ENCODE measurements at regions not wholly inside any gene's neighbourhood (a gene's known extent, or its start where the extent isn't known, plus 50 kb on each side); places are given as distances from the start of the nearest gene placed in this dataset.
"Not testable (repeated sequence)": the region's sequence is repeated elsewhere in the genome, so short reads cannot be mapped to it uniquely, and the experiment has no call there.

DNA sequence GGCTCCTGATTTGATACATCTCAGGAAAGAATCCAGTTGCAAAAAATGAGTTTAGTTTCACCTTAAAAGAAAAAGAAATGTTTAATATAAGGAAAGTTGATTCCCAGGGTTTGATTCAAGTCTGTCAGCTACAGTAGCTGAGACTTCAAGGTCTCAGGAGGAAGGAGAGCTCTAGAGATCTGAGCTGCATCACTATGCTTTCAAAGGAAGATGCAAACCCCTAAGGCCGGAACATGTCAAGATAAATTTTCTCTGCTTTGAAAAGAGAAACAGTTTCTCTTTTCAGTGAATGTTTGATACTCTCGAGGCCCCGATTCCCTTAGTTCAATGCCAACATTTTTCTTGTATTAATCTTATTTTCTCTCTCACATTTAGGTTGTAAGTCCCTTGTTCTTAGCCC is 128.6 kb downstream of the RGPD3 start:
- Histone ChIP-seq H3K4me3 (ENCODE audit: low read length) (no peak overlapping the region), H3K36me3 (ENCODE audit: control insufficient read depth, insufficient read depth, low read length) (no peaks in the 10 kb centered on the region), H3K4me1 (ENCODE audit: control insufficient read depth, insufficient read depth, low read length) (no peaks in the 10 kb centered on the region), H3K27me3 (ENCODE audit: control insufficient read depth, insufficient read depth, low read length) (no peaks in the 10 kb centered on the region), H3K27ac (ENCODE audit: low read depth, low read length) (no peak overlapping the region), H3K9ac (ENCODE audit: low read length) (no peak overlapping the region)

DNA sequence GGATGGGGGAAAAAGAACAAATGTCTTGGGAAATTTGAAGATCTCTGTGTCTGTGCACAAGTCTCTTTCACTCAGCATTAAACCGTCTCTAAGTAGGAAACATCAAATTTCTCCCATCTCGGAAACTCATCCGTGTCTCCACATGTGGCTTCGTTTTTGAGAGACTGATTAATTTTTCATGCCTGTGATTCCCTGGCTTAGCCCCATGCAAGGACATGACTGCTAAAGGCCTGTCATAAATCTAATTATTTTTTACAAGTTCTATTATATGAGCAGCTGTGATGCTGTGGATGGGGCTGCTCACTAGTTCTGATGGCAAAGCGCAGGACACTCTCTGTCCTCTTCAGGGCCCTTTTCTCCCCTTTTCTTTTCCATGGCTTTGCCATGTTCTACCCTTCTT is 129.1 kb downstream of the RGPD3 start:
- Histone ChIP-seq H3K27ac (ENCODE audit: low read depth, low read length) (no peak overlapping the region), H3K36me3 (ENCODE audit: control insufficient read depth, insufficient read depth, low read length) (no peaks in the 10 kb centered on the region), H3K4me3 (ENCODE audit: low read length) (no peak overlapping the region), H3K4me1 (ENCODE audit: control insufficient read depth, insufficient read depth, low read length) (no peaks in the 10 kb centered on the region), H3K27me3 (ENCODE audit: control insufficient read depth, insufficient read depth, low read length) (no peaks in the 10 kb centered on the region), H3K9ac (ENCODE audit: low read length) (no peak overlapping the region)

DNA sequence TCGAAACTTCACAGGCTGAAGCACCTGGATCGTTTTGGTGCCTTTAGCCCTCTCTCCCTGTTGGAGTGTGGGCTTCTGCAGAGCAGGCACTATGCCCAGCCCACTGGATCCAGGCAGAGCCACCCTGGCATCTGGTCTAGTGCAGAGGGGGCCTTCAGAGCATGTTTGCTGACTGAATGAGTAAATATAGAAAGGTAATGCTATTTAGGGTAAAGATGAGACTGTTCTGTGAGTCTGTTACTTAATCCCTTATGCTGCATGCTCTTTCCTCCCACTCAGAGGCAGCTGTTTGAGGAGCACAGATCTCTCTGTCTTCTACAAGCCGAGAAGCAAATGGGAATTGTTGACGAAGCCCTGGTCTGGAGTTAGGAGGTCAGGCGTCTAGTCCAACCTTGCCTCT is 130.2 kb downstream of the RGPD3 start:
- Histone ChIP-seq H3K4me1 (ENCODE audit: control insufficient read depth, insufficient read depth, low read length) (no peaks in the 10 kb centered on the region), H3K4me3 (ENCODE audit: low read length) (no peak overlapping the region), H3K9ac (ENCODE audit: low read length) (no peak overlapping the region), H3K27me3 (ENCODE audit: control insufficient read depth, insufficient read depth, low read length) (no peaks in the 10 kb centered on the region), H3K27ac (ENCODE audit: low read depth, low read length) (no peak overlapping the region), H3K36me3 (ENCODE audit: control insufficient read depth, insufficient read depth, low read length) (no peaks in the 10 kb centered on the region)

DNA sequence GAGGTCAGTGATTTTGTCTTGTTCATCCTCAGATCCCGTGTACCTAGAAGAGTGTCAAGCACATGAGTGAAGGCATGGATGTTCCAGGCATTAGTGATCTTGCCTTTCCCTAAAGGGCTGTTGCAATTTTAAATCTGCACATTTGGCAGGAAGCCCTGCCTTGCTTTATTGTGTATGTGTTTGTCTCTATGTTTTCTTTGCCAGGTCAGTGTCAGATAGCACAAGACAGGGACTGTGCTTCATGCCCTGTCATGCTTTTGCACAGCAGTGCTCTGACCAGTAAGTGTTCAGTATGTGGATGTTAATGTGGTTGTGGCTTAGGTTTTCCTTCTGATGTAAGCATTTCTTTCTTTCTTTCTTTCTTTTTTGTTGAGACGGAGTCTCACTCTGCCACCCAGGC is 131.5 kb downstream of the RGPD3 start:
- Histone ChIP-seq H3K27ac (ENCODE audit: low read depth, low read length) (no peak overlapping the region), H3K4me3 (ENCODE audit: low read length) (no peak overlapping the region), H3K27me3 (ENCODE audit: control insufficient read depth, insufficient read depth, low read length) (no peaks in the 10 kb centered on the region), H3K9ac (ENCODE audit: low read length) (no peak overlapping the region), H3K4me1 (ENCODE audit: control insufficient read depth, insufficient read depth, low read length) (no peaks in the 10 kb centered on the region), H3K36me3 (ENCODE audit: control insufficient read depth, insufficient read depth, low read length) (no peaks in the 10 kb centered on the region)

DNA sequence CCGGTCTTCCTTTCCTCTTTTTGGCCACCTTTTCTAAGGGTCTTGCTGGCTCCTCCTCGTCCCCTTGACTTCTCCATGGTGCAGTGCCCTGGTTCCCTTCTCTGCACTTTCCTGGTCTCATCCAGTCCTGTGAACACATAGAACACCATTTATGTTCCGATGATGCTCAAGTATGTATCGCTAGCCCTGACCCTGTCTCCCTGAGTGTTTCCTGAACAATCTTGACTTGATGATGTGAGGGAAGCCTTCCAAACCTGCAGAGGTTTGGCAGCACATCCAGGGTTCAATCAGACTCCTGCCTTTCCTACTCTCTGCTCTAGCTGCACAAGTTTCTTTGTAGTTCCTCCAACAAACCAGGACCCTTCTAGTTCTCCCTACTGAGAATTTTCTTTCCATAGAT is 132.1 kb downstream of the RGPD3 start:
- H3K4me1 ChIP-seq (ENCODE audit: control insufficient read depth, insufficient read depth, low read length), result no peaks in the 10 kb centered on the region
- H3K4me3 ChIP-seq (ENCODE audit: low read length), result no peak overlapping the region
- no peaks in the 10 kb centered on the region for H3K27me3 ChIP-seq (ENCODE audit: control insufficient read depth, insufficient read depth, low read length)
- H3K9ac ChIP-seq (ENCODE audit: low read length), result no peak overlapping the region
- H3K27ac ChIP-seq (ENCODE audit: low read depth, low read length), result no peak overlapping the region
- H3K36me3 ChIP-seq (ENCODE audit: control insufficient read depth, insufficient read depth, low read length), result no peaks in the 10 kb centered on the region

DNA sequence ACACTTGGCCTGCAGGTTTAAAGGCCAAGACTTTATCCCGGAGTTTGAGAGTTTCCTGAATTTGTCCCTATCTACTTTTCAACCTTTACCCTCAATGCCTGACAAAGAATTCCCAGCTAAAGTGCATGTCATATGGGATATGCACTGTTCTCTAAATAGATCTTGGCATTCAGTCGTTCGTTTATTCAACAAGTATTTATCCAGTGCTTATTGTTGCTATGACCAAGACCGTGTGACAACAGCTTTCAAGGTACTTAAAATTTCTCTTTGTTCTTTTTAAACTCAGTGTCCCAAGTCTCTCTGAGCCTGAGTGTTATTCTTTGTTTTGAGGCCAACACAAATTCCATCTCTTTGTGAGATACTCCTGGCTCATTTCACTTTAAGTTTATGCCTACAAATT is 133.4 kb downstream of the RGPD3 start:
- H3K9ac ChIP-seq (ENCODE audit: low read length), result no peak overlapping the region
- no peaks in the 10 kb centered on the region for H3K4me1 ChIP-seq (ENCODE audit: control insufficient read depth, insufficient read depth, low read length)
- no peak overlapping the region for H3K27ac ChIP-seq (ENCODE audit: low read depth, low read length)
- H3K36me3 ChIP-seq (ENCODE audit: control insufficient read depth, insufficient read depth, low read length), result no peaks in the 10 kb centered on the region
- no peak overlapping the region for H3K4me3 ChIP-seq (ENCODE audit: low read length)
- no peaks in the 10 kb centered on the region for H3K27me3 ChIP-seq (ENCODE audit: control insufficient read depth, insufficient read depth, low read length)

DNA sequence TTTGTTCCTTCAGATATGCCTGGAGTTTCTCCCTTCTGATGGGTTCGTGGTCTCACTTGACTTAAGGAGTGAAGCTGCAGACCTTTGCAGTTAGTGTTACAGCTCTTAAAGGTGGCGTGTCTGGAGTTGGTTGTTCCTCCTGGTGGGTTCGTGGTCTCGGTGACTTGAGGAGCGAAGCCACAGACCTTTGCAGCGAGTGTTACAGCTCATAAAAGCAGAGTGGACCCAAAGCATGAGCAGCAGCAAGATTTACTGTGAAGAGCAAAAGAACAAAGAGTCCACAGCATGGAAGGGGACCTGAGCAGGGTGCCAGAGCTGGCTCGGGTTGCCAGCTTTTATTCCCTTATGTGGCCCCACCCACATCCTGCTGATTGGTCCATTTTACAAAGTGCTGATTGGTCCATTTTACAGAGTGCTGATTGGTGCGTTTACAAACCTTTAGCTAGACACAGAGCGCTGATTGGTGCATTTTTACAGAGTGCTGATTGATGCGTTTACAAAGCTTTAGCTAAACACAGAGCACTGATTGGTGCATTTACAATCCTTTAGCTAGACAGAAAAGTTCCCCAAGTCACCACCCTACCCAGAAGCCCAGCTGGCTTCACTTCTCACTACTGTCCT is 134.8 kb downstream of the RGPD3 start:
- H3K36me3 ChIP-seq (ENCODE audit: control insufficient read depth, insufficient read depth, low read length); H3K4me3 ChIP-seq (ENCODE audit: low read length); H3K9ac ChIP-seq (ENCODE audit: low read length); H3K4me1 ChIP-seq (ENCODE audit: control insufficient read depth, insufficient read depth, low read length); H3K27ac ChIP-seq (ENCODE audit: low read depth, low read length); H3K27me3 ChIP-seq (ENCODE audit: control insufficient read depth, insufficient read depth, low read length): not testable (repeated sequence)

DNA sequence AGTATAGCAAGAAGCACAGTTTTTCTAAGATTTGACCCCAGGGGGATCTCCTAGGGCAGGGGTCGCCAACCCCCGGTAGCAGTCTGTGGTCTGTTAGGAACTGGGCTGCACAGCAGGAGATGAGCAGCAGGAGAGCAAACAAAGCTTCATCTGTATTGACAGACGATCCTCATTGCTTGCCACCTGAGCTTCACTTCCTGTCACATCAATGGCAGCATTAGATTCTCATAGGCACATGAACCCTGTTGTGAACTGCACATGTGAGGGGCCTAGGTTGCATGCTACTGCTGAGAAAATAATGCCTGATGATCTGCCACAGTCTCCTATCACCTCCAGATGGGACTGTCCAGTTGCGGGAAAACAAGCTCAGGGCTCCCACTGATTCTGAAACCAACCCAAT is 136.2 kb downstream of the RGPD3 start:
- Histone ChIP-seq H3K9ac (ENCODE audit: low read length) (no peak overlapping the region), H3K4me1 (ENCODE audit: control insufficient read depth, insufficient read depth, low read length) (no peaks in the 10 kb centered on the region)

DNA sequence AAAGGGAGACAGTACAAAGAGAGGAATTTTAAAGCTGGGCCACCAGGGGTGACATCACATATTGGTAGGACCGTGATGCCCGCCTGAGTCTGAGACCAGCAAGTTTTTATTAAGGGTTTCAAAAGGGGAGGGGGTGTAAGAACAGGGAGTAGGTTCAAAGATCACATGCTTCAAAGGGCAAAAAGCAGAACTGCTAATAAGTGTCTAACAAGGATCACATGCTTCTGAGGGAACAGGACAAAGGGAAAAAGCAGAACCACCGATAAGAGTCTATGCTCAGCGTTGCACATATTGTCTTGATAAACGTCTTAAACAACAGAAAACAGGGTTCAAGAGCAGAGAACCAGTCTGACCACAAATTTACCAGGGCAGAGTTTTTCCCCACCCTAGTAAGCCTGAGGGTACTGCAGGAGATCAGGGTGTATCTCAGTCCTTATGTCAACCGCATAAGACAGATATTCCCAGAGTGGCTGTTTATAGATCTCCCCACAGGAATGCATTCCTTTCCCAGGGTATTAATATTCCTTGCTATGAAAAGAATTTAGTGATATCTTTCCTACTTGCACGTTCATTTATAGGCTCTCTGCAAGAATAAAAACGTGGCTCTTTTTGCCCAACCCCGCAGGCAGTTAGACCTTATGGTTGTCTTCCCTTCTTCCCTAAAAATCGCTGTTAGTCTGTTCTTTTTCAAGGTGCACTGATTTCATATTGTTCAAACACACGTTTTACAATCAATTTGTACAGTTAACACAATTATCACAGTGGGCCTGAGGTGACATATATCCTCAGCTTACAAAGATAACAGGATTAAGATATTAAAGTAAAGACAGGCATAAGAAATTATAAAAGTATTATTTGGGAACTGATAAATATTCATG is 136.5 kb upstream of the UXS1 start:
- not testable (repeated sequence) for H3K9ac ChIP-seq (ENCODE audit: low read length); H3K36me3 ChIP-seq (ENCODE audit: control insufficient read depth, insufficient read depth, low read length); H3K27ac ChIP-seq (ENCODE audit: low read depth, low read length); H3K4me1 ChIP-seq (ENCODE audit: control insufficient read depth, insufficient read depth, low read length); H3K27me3 ChIP-seq (ENCODE audit: control insufficient read depth, insufficient read depth, low read length); H3K4me3 ChIP-seq (ENCODE audit: low read length)

More for the DNA sequence above, 136.2 kb downstream of the RGPD3 start:
- H3K27ac ChIP-seq (ENCODE audit: low read depth, low read length), result no peak overlapping the region
- no peaks in the 10 kb centered on the region for H3K36me3 ChIP-seq (ENCODE audit: control insufficient read depth, insufficient read depth, low read length)
- no peak overlapping the region for H3K4me3 ChIP-seq (ENCODE audit: low read length)
- no peaks in the 10 kb centered on the region for H3K27me3 ChIP-seq (ENCODE audit: control insufficient read depth, insufficient read depth, low read length)

DNA sequence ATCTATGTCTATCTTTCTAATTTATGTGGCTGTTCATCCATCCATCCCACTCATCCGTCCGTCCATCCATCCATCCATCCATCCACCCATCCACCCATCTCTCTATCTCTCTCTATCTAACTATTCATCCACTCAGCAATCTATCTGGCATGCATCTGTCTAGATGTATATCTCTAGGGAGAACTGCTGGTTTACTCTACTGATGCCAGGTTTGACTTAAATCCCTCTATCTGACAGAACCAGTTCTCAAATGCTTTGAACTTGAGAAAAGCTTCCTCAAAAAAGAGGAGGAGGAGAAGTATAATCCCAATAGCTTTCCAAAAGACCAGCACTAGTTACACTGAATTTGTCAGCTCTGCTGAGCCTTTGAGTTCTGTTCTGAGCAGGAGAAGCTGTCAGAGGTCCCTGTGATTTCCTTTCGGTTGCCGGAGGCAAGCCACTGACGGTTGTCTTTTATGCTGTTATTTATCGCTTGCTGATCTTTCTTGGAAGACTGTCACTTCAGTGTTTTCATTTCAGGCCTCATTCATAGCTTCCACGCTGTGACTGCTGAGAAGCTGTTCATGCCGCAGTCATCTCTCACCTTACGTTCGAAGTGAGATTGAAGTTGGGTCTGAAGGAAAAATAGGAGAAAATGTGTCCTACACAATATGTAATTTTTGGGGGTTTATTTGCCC is 129.4 kb upstream of the UXS1 start:
- no peaks in the 10 kb centered on the region for H3K36me3 ChIP-seq (ENCODE audit: control insufficient read depth, insufficient read depth, low read length)
- H3K4me1 ChIP-seq (ENCODE audit: control insufficient read depth, insufficient read depth, low read length), result no peaks in the 10 kb centered on the region
- no peaks in the 10 kb centered on the region for H3K27me3 ChIP-seq (ENCODE audit: control insufficient read depth, insufficient read depth, low read length)
- H3K27ac ChIP-seq (ENCODE audit: low read depth, low read length), result no peak overlapping the region
- H3K9ac ChIP-seq (ENCODE audit: low read length), result no peak overlapping the region
- no peak overlapping the region for H3K4me3 ChIP-seq (ENCODE audit: low read length)

DNA sequence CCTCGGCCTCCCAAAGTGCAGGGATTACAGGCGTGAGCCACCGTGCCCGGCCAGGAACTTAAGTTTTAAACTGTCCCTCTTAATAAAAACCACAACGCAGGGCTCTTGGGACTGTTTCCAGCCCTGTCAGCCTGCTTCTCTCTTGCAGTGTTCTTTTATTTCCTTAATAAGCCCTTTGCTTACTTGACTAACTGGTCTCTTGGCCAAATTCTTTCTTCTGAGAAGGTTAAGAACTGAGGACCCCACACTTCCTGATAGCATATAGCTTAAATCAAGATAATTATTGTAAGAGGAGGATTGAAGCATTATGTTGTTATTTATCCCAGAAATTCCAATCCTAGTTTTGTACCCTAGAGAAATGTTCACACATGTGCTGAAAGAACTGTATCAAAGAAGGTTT is 128.2 kb upstream of the UXS1 start:
- no peak overlapping the region for H3K4me3 ChIP-seq (ENCODE audit: low read length)
- H3K27ac ChIP-seq (ENCODE audit: low read depth, low read length), result no peak overlapping the region
- no peak overlapping the region for H3K9ac ChIP-seq (ENCODE audit: low read length)
- H3K36me3 ChIP-seq (ENCODE audit: control insufficient read depth, insufficient read depth, low read length), result no peaks in the 10 kb centered on the region
- no peaks in the 10 kb centered on the region for H3K4me1 ChIP-seq (ENCODE audit: control insufficient read depth, insufficient read depth, low read length)
- no peaks in the 10 kb centered on the region for H3K27me3 ChIP-seq (ENCODE audit: control insufficient read depth, insufficient read depth, low read length)

DNA sequence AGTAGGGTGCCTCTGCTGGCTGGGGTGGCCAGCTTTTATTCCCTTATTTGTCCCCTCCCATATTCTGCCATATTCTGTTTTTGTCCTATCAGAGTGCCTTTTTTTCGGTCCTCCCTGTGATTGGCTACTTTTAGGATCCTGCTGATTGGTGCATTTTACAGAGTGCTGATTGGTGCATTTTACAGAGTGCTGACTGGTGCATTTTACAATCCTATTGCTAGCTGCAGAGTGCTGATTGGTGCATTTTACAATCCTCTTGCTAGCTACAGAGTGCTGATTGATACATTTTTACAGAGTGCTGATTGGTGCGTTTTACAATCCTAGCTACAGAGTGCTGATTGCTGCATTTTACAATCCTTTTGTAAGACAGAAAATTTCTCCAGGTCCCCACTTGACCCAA is 126.3 kb upstream of the UXS1 start:
- H3K27ac ChIP-seq (ENCODE audit: low read depth, low read length); H3K4me1 ChIP-seq (ENCODE audit: control insufficient read depth, insufficient read depth, low read length); H3K36me3 ChIP-seq (ENCODE audit: control insufficient read depth, insufficient read depth, low read length); H3K4me3 ChIP-seq (ENCODE audit: low read length); H3K9ac ChIP-seq (ENCODE audit: low read length); H3K27me3 ChIP-seq (ENCODE audit: control insufficient read depth, insufficient read depth, low read length): not testable (repeated sequence)

Measured in rectal smooth muscle tissue (tissue), 1 donor.